ENCODE measurements at regions not wholly inside any gene's neighbourhood (a gene's known extent, or its start where the extent isn't known, plus 50 kb on each side); places are given as distances from the start of the nearest gene placed in this dataset.

DNA sequence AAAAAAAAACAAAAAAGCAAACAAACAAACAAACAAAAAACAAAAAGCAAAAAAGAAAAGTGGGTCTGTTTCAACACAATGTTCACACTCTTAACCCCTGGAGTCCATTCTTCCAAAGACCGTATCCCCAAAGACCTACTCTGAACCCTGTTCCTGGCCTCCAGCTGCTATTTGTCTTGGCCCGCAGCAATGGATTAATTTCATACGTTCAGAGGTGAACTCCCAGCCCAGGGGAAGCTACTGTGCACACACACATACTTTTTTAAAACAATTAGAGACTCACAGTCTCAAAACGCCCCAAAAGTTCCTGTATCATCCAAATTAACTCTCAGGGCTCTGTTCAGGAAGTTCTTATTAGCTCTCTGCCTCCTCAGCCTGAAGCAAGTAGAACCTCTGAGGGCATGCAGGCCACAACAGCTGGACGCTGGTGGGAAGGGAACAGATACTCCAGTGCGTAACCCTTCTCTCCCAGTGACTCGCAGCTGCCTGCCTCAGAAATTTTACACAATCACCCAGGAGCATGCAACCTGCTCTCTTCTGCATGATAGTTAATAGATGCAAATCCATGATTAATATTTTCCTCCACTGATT is 395.4 kb downstream of the RRAGC start:
- no peaks in the 10 kb centered on the region for H3K4me1 ChIP-seq (ENCODE audit: control insufficient read depth, insufficient read depth, low read length, poor library complexity, severe bottlenecking)
- no peak overlapping the region for H3K4me3 ChIP-seq (ENCODE audit: extremely low read depth, insufficient read depth, low read length, poor library complexity, severe bottlenecking)
- H3K9me3 ChIP-seq (ENCODE audit: control insufficient read depth, low read length), result no peaks in the 10 kb centered on the region
- 33 to 74% methylated on average over 2 to 6 of the region's 7 CpGs for WGBS, 2 experiments (ENCODE audit: insufficient coverage in 2 of 2)
- H3K27ac ChIP-seq (ENCODE audit: low read depth, low read length, severe bottlenecking), result no peak overlapping the region
- no peaks in the 10 kb centered on the region for H3K36me3 ChIP-seq (ENCODE audit: control insufficient read depth, insufficient read depth, low read length)

DNA sequence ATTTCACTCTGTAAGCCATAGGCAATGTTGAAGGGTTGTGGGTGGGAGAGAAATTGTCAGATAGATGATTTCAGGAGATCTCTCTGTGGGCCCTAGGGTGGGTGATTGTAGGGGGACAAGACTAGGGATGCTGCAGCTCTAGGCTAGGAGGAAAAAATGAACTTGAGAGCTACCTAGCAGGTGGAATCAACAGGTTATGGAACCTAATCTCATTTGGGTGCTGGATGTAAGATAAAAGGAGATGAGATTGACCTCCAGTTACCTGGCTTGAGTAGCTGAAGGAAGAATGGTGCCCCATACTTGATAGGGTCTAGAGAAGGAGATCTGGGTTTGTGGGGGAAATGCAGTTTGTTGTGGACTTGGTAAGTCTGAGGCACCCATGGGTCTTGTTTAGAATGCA is 396.5 kb downstream of the RRAGC start:
- no peaks in the 10 kb centered on the region for H3K4me1 ChIP-seq (ENCODE audit: control insufficient read depth, insufficient read depth, low read length, poor library complexity, severe bottlenecking)
- no peaks in the 10 kb centered on the region for H3K9me3 ChIP-seq (ENCODE audit: control insufficient read depth, low read length)
- no peaks in the 10 kb centered on the region for H3K36me3 ChIP-seq (ENCODE audit: control insufficient read depth, insufficient read depth, low read length)
- H3K27ac ChIP-seq (ENCODE audit: low read depth, low read length, severe bottlenecking), result no peak overlapping the region
- no peak overlapping the region for H3K4me3 ChIP-seq (ENCODE audit: extremely low read depth, insufficient read depth, low read length, poor library complexity, severe bottlenecking)

DNA sequence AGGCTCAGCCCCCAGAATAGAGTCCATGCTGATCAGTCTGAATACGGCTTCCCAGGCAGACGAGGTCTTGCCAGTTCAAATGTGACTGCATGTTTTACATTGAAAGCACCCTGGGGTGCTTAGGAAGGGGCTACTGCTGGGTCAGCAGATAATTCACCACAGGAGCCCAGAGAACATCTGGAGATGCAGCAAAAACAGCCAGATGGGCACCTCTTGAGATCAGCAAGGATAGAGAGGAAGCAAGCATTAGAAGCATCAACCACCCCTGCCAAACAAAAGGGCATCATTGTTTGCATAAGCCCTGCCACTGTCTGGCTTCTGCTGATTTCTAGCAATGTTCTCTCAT is 403.1 kb downstream of the RRAGC start:
- 68 to 78% methylated on average over 2 of the region's 2 CpGs for whole genome bisulfite sequencing, 2 experiments (ENCODE audit: insufficient coverage in 2 of 2)
- no peaks in the 10 kb centered on the region for H3K36me3 ChIP-seq (ENCODE audit: control insufficient read depth, insufficient read depth, low read length)
- peaks cover 10% of the 10 kb centered on the region for H3K4me1 ChIP-seq (ENCODE audit: control insufficient read depth, insufficient read depth, low read length, poor library complexity, severe bottlenecking)
- H3K27ac ChIP-seq (ENCODE audit: low read depth, low read length, severe bottlenecking), result no peak overlapping the region
- no peaks in the 10 kb centered on the region for H3K9me3 ChIP-seq (ENCODE audit: control insufficient read depth, low read length)
- H3K4me3 ChIP-seq (ENCODE audit: extremely low read depth, insufficient read depth, low read length, poor library complexity, severe bottlenecking), result no peak overlapping the region

DNA sequence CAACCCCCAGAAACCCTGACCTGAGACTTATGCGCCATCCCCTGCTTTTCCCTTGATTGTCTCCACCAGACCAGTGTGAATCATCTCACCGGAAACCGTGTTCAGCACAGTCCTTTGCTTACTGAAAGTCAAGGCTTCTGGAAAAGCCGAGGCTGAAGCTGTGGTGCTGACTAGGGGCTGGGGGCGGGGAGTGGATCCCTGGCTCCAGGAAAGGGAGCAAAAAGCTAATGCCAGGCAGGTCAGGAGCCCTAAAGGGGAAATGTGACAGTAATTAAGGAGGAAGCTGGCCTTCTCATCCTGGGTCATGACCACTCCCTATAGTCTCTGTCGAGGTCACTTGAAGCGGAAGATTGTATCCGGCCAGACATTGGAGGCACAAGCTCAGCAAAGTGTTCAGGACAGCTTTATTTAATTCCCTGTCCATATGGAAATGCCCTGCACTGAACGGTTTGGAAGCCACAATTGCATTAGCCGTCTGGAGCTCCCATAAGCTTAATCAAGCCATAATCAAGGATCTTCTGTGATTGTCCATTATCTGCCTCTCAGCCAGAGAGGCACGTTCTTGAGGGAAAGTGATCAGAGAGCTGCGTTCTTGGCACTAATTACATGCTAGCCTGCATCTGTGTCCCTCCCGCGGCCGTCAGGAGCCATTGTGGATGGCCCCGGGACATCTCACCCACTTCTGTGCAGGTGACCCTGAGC is 403.6 kb downstream of the RRAGC start:
- Histone ChIP-seq H3K4me1 (ENCODE audit: control insufficient read depth, insufficient read depth, low read length, poor library complexity, severe bottlenecking) (peaks cover 15% of the 10 kb centered on the region), H3K9me3 (ENCODE audit: control insufficient read depth, low read length) (no peaks in the 10 kb centered on the region), H3K4me3 (ENCODE audit: extremely low read depth, insufficient read depth, low read length, poor library complexity, severe bottlenecking) (no peak overlapping the region), H3K27ac (ENCODE audit: low read depth, low read length, severe bottlenecking) (no peak overlapping the region), H3K36me3 (ENCODE audit: control insufficient read depth, insufficient read depth, low read length) (no peaks in the 10 kb centered on the region)
- WGBS, 2 experiments (ENCODE audit: insufficient coverage in 2 of 2), result 88 to 91% methylated on average over 13 to 16 of the region's 16 CpGs

DNA sequence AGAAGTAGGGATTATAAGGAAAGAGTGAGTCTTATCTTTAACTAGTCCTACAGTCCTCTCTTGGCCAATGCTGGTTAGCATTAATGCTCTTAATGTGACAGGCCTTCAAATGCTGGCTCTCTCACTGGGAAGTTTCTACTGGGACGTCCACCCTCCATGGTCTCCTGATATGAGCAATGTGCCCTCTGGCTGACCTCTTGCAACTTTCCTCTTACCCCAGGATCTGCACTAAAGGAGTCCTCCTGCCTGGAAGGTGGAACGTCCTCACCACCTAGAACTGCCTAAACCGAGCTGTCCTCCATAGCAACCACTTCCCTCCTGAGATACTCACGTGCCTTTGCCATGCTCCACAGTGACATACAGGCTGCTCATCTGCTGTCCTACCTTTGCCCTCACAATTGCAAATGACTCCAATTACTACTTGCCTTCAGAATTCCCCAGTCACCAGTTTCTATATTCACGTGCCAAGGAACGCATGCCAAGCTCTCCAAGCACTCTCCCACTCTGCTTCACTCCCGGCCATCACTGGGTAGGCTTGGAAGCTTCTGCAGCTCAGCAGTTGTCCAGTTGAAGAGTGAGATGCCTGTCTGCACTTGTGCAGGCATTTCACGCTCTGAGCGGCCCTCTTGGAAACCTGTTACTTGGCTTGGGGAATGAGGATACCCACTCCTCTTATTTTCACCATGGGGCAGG is 404.7 kb downstream of the RRAGC start:
- H3K9me3 ChIP-seq (ENCODE audit: control insufficient read depth, low read length), result no peaks in the 10 kb centered on the region
- no peaks in the 10 kb centered on the region for H3K36me3 ChIP-seq (ENCODE audit: control insufficient read depth, insufficient read depth, low read length)
- peaks cover 20% of the 10 kb centered on the region for H3K4me1 ChIP-seq (ENCODE audit: control insufficient read depth, insufficient read depth, low read length, poor library complexity, severe bottlenecking)
- 91 to 99% methylated on average over 9 of the region's 9 CpGs for WGBS, 2 experiments (ENCODE audit: insufficient coverage in 2 of 2)
- H3K4me3 ChIP-seq (ENCODE audit: extremely low read depth, insufficient read depth, low read length, poor library complexity, severe bottlenecking), result no peak overlapping the region
- no peak overlapping the region for H3K27ac ChIP-seq (ENCODE audit: low read depth, low read length, severe bottlenecking)

DNA sequence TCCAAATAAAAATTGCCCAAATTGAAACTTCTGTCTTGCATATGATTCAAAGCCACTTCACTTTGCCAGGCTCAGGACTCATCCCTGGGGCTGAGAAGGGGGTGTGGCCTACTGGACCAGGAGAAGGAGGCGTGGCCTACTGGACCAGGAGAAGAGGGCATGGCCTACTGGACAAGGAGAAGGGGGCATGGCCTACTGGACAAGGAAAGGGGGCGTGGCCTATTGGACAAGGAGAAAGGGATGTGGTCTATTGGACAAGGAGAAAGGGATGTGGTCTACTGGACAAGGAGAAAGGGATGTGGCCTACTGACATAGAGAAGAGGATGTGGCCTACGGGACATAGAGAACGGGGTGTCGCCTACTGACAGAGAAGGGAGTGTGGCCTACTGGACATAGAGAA is 405.3 kb downstream of the RRAGC start:
- WGBS, 2 experiments (ENCODE audit: insufficient coverage in 2 of 2), result 88 to 100% methylated on average over 4 of the region's 5 CpGs
- Histone ChIP-seq H3K36me3 (ENCODE audit: control insufficient read depth, insufficient read depth, low read length) (no peaks in the 10 kb centered on the region), H3K4me3 (ENCODE audit: extremely low read depth, insufficient read depth, low read length, poor library complexity, severe bottlenecking) (no peak overlapping the region), H3K4me1 (ENCODE audit: control insufficient read depth, insufficient read depth, low read length, poor library complexity, severe bottlenecking) (peaks cover 20% of the 10 kb centered on the region), H3K9me3 (ENCODE audit: control insufficient read depth, low read length) (no peaks in the 10 kb centered on the region), H3K27ac (ENCODE audit: low read depth, low read length, severe bottlenecking) (no peak overlapping the region)

DNA sequence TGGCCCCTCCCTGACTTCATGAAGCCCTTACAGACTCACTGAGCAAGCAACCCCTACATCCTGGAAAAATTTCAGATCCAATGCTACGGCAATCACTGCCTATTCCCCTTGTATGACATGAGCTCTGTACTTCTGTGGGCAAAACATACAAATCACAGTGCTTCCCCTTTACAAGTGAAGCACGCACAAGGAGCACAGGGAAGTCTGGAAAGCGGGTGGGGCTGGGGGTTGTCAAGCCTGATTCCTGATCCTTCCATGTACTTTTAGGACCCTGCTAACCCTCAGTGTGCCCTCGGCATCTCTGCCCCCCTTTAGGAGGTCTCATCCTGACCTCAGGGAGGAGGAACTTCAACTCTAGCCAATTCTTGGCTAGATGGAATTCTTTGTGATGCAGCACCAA is 405.7 kb upstream of the POU3F1 start:
- Histone ChIP-seq H3K27ac (ENCODE audit: low read depth, low read length, severe bottlenecking) (peak overlapping the region; percentile 62), H3K4me1 (ENCODE audit: control insufficient read depth, insufficient read depth, low read length, poor library complexity, severe bottlenecking) (peaks cover 20% of the 10 kb centered on the region), H3K4me3 (ENCODE audit: extremely low read depth, insufficient read depth, low read length, poor library complexity, severe bottlenecking) (no peak overlapping the region), H3K9me3 (ENCODE audit: control insufficient read depth, low read length) (no peaks in the 10 kb centered on the region), H3K36me3 (ENCODE audit: control insufficient read depth, insufficient read depth, low read length) (no peaks in the 10 kb centered on the region)
- 83 to 89% methylated on average over 2 to 3 of the region's 4 CpGs for WGBS, 2 experiments (ENCODE audit: insufficient coverage in 2 of 2)

DNA sequence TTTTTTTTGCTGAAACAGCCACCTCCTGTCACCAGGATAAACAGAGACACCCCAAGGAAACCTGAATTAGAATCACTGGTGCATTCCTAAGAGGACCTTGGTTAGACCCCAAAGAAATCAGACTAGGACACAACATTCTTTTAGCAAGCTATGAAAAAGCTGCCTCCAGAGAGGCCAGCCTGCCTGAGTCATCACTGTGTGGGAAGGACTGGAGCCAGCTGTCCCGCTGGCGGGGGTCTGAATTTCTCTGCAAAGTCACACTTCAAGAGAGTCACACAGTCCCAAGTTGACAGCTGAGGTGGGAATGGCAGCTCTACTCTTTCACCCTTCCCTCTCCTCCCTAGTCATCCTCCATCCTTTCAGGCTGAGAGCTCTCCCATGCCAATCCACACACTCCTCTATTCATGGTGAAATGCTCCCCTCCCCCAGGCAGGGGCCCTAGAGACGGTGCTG is 405.0 kb upstream of the POU3F1 start:
- H3K27ac ChIP-seq (ENCODE audit: low read depth, low read length, severe bottlenecking), result peak overlapping the region; percentile 62
- H3K4me1 ChIP-seq (ENCODE audit: control insufficient read depth, insufficient read depth, low read length, poor library complexity, severe bottlenecking), result peaks cover 20% of the 10 kb centered on the region

DNA sequence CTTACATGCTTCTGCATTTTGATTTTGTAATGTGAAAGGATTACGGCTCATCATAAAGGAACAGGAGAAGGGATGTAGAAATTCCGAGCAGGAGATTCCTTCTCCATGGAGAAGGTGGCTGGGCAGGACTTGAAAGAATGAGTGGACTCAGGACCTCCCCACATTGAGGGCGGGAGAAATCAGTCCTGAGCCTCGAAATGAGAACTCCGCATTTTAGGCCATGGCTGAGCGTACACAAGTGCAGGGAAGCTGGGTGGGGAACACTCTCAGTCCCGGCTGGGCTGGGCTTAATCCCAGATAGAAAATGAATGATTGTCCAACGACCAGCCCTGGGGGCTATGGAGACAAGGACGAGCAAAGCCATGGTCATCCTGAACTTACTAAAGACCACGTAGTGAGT is 402.3 kb upstream of the POU3F1 start:
- Histone ChIP-seq H3K27ac (ENCODE audit: low read depth, low read length, severe bottlenecking) (no peak overlapping the region), H3K36me3 (ENCODE audit: control insufficient read depth, insufficient read depth, low read length) (no peaks in the 10 kb centered on the region), H3K9me3 (ENCODE audit: control insufficient read depth, low read length) (no peaks in the 10 kb centered on the region), H3K4me3 (ENCODE audit: extremely low read depth, insufficient read depth, low read length, poor library complexity, severe bottlenecking) (no peak overlapping the region), H3K4me1 (ENCODE audit: control insufficient read depth, insufficient read depth, low read length, poor library complexity, severe bottlenecking) (peaks cover 17% of the 10 kb centered on the region)
- WGBS, 2 experiments (ENCODE audit: insufficient coverage in 2 of 2), result 92 to 96% methylated on average over 7 to 10 of the region's 10 CpGs

More for the DNA sequence above, 405.0 kb upstream of the POU3F1 start:
- no peaks in the 10 kb centered on the region for H3K36me3 ChIP-seq (ENCODE audit: control insufficient read depth, insufficient read depth, low read length)
- WGBS, 2 experiments (ENCODE audit: insufficient coverage in 2 of 2), result 9 to 10% methylated on average over 2 of the region's 3 CpGs
- no peak overlapping the region for H3K4me3 ChIP-seq (ENCODE audit: extremely low read depth, insufficient read depth, low read length, poor library complexity, severe bottlenecking)
- no peaks in the 10 kb centered on the region for H3K9me3 ChIP-seq (ENCODE audit: control insufficient read depth, low read length)

DNA sequence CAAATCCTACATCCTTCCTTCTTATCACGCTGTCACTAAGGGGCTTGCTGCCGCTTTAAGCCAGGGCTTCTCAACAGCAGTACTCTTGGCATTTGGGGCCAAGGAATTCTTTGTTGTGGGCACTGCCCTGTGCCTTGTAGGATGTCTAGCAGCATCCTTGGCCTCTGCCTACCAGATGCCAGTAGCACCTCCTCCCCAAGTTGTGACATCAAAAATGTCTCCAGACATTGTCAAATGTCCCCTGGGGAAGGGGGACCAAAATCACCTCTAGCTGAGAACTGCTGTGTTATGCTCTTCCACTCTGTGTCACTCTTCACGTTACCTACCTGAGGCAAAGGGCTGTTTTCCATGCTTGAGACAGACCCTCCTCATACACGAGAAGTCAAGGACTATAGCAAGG is 400.3 kb upstream of the POU3F1 start:
- Histone ChIP-seq H3K4me3 (ENCODE audit: extremely low read depth, insufficient read depth, low read length, poor library complexity, severe bottlenecking) (no peak overlapping the region), H3K27ac (ENCODE audit: low read depth, low read length, severe bottlenecking) (no peak overlapping the region), H3K36me3 (ENCODE audit: control insufficient read depth, insufficient read depth, low read length) (no peaks in the 10 kb centered on the region), H3K9me3 (ENCODE audit: control insufficient read depth, low read length) (no peaks in the 10 kb centered on the region), H3K4me1 (ENCODE audit: control insufficient read depth, insufficient read depth, low read length, poor library complexity, severe bottlenecking) (peaks cover 14% of the 10 kb centered on the region)
- WGBS, 2 experiments (ENCODE audit: insufficient coverage in 2 of 2), result 92 to 96% methylated on average over 4 of the region's 4 CpGs
